Renal cortex interstitium (tissue), 11 donors: ENCODE measurements at regions not wholly inside any gene's neighbourhood (a gene's known extent, or its start where the extent isn't known, plus 50 kb on each side); places are given as distances from the start of the nearest gene placed in this dataset.

Source experiments
- DNase-seq, 11 donors: peaks; one replicate each; pipeline ENCODE4 v3.0.0-alpha.2; 2013; ENCODE audit warnings: low read depth in 9 of 11, low spot score in 4 of 11; ENCODE audit errors: extremely low read depth in 1 of 11

- DNase-seq, result no peak
These were observed 265.7 kb upstream of the NDST3 start for GRCh38 chr4:117768610-117769009.

- peak in 4 of 11 donors; percentile 2 to 17 (median 8) for DNase-seq
These were observed 263.8 kb upstream of the NDST3 start for GRCh38 chr4:117770269-117771102.

GRCh38 chr4:117771647-117772337 is 262.5 kb upstream of the NDST3 start:
- no peak for DNase-seq

- DNase-seq, result no peak
These were observed 261.0 kb upstream of the NDST3 start for GRCh38 chr4:117773064-117773936.

- peak in 1 of 11 donors; percentile 2 for DNase-seq
These were observed 256.6 kb upstream of the NDST3 start for GRCh38 chr4:117777721-117778120.

GRCh38 chr4:117783716-117784115 is 250.6 kb upstream of the NDST3 start:
- no peak for DNase-seq

- DNase-seq, result no peak
These were observed 250.0 kb upstream of the NDST3 start for GRCh38 chr4:117784266-117784665.

- no peak for DNase-seq
These were observed 247.7 kb upstream of the NDST3 start for GRCh38 chr4:117786566-117786965.

- no peak for DNase-seq
These were observed 240.3 kb upstream of the NDST3 start for GRCh38 chr4:117793845-117794480.

GRCh38 chr4:117796677-117797076 is 237.6 kb upstream of the NDST3 start:
- DNase-seq, result no peak

GRCh38 chr4:117800636-117801035 is 233.7 kb upstream of the NDST3 start:
- no peak for DNase-seq

- no peak for DNase-seq
These were observed 232.5 kb upstream of the NDST3 start for GRCh38 chr4:117801756-117802155.

GRCh38 chr4:117811731-117812130 is 222.6 kb upstream of the NDST3 start:
- no peak for DNase-seq

- DNase-seq, result no peak
These were observed 219.7 kb upstream of the NDST3 start for GRCh38 chr4:117814277-117815246.

GRCh38 chr4:117817301-117817700 is 217.0 kb upstream of the NDST3 start:
- no peak for DNase-seq

GRCh38 chr4:117821834-117822233 is 212.5 kb upstream of the NDST3 start:
- DNase-seq, result no peak

GRCh38 chr4:117823388-117823787 is 210.9 kb upstream of the NDST3 start:
- no peak for DNase-seq

- peak in 1 of 11 donors; percentile 2 for DNase-seq
These were observed 208.7 kb upstream of the NDST3 start for GRCh38 chr4:117825600-117825999.
